ENCODE measurements at regions not wholly inside any gene's neighbourhood (a gene's known extent, or its start where the extent isn't known, plus 50 kb on each side); places are given as distances from the start of the nearest gene placed in this dataset.

- ATAC-seq, result no peak
- TF ChIP-seq TCF4 (CRISPR knock-in tag; IDR thresholded peaks at IDR 0.05; ENCODE audit: borderline replicate concordance), result no peak
Measured at GRCh38 chr18:23314672-23315071, 138.4 kb upstream of the RIOK3 start.

- ATAC-seq, result no peak
- no peak for TF ChIP-seq CSDC2 (CRISPR knock-in tag; IDR thresholded peaks at IDR 0.05)
- TF ChIP-seq ZNF565 (CRISPR knock-in tag; conservative IDR thresholded peaks at IDR 0.05; ENCODE audit: low read depth), result no peak
- no peak for TF ChIP-seq OSR1 (CRISPR knock-in tag; IDR thresholded peaks at IDR 0.05)
- TF ChIP-seq ZNF8 (CRISPR knock-in tag; IDR thresholded peaks at IDR 0.05), result no peak
- no peak for TF ChIP-seq ZNF70 (CRISPR knock-in tag; IDR thresholded peaks at IDR 0.05)
- no peak for TF ChIP-seq PATZ1 (CRISPR knock-in tag; IDR thresholded peaks at IDR 0.05; ENCODE audit: borderline replicate concordance)
- no peak for TF ChIP-seq TSHZ2 (CRISPR knock-in tag; IDR thresholded peaks at IDR 0.05)
- no peak for TF ChIP-seq ISL1 (CRISPR knock-in tag; IDR thresholded peaks at IDR 0.05)
- TF ChIP-seq CSRNP3 (CRISPR knock-in tag; IDR thresholded peaks at IDR 0.05), result no peak
- TF ChIP-seq ZFP30 (CRISPR knock-in tag; IDR thresholded peaks at IDR 0.05), result no peak
- TF ChIP-seq RARB (CRISPR knock-in tag; IDR thresholded peaks at IDR 0.05), result no peak
- TF ChIP-seq CREB5 (CRISPR knock-in tag; IDR thresholded peaks at IDR 0.05; ENCODE audit: low read depth), result no peak
- TF ChIP-seq ESRRG (CRISPR knock-in tag; IDR thresholded peaks at IDR 0.05), result no peak
- no peak for TF ChIP-seq POU6F1 (CRISPR knock-in tag; IDR thresholded peaks at IDR 0.05; ENCODE audit: borderline replicate concordance, low read depth)
Measured at GRCh38 chr18:23316316-23316715, 136.8 kb upstream of the RIOK3 start.

GRCh38 chr18:23316988-23317387, 136.1 kb upstream of the RIOK3 start:
- ATAC-seq, result no peak; the same call in 2 of the 3 replicates
- TF ChIP-seq BACH2 (CRISPR knock-in tag; IDR thresholded peaks at IDR 0.05; ENCODE audit: borderline replicate concordance) (no peak), CREB5 (CRISPR knock-in tag; IDR thresholded peaks at IDR 0.05; ENCODE audit: low read depth) (no peak), ZC3H10 (CRISPR knock-in tag; IDR thresholded peaks at IDR 0.05) (no peak), PATZ1 (CRISPR knock-in tag; IDR thresholded peaks at IDR 0.05; ENCODE audit: borderline replicate concordance) (no peak), ZFP3 (CRISPR knock-in tag; IDR thresholded peaks at IDR 0.05) (no peak), TSHZ2 (CRISPR knock-in tag; IDR thresholded peaks at IDR 0.05) (no peak), ZNF565 (CRISPR knock-in tag; conservative IDR thresholded peaks at IDR 0.05; ENCODE audit: low read depth) (no peak), ZNF70 (CRISPR knock-in tag; IDR thresholded peaks at IDR 0.05) (no peak), SNAI2 (CRISPR knock-in tag; IDR thresholded peaks at IDR 0.05) (no peak), ISL1 (CRISPR knock-in tag; IDR thresholded peaks at IDR 0.05) (no peak), POU6F1 (CRISPR knock-in tag; IDR thresholded peaks at IDR 0.05; ENCODE audit: borderline replicate concordance, low read depth) (no peak), ZFP30 (CRISPR knock-in tag; IDR thresholded peaks at IDR 0.05) (no peak)
